Ascending aorta (tissue), 2 donors: ENCODE measurements at regions not wholly inside any gene's neighbourhood (a gene's known extent, or its start where the extent isn't known, plus 50 kb on each side); places are given as distances from the start of the nearest gene placed in this dataset.

Experiments used
- DNase-seq, 2 donors: peaks; one replicate each; pipeline ENCODE4 v3.0.0-alpha.2; 2019; ENCODE audit warnings: low spot score in 2 of 2
- H3K27ac ChIP-seq, 2 donors: fragments of 200-600 bp; sonication (generic); one replicate each; pipeline ENCODE4 v1.5.1; 2016 to 2017; ENCODE audit warnings: mild to moderate bottlenecking in 1 of 2
- H3K27me3 ChIP-seq: fragments of 200-600 bp; sonication (generic); one replicate; pipeline ENCODE4 v1.5.1; 2017
- H3K36me3 ChIP-seq, 2 donors: fragments of 200-600 bp; sonication (generic); one replicate each; pipeline ENCODE4 v1.5.1; 2016
- H3K4me1 ChIP-seq, 2 donors: fragments of 200-600 bp; sonication (generic); one replicate each; pipeline ENCODE4 v1.5.1; 2016 to 2017; ENCODE audit warnings: mild to moderate bottlenecking in 1 of 2
- H3K4me3 ChIP-seq, 2 donors: fragments of 200-600 bp; sonication (generic); one replicate each; pipeline ENCODE4 v1.5.1; 2016 to 2017; ENCODE audit warnings: mild to moderate bottlenecking in 1 of 2
- H3K9me3 ChIP-seq, 2 donors: fragments of 200-600 bp; sonication (generic); one replicate each; pipeline ENCODE4 v1.5.1; 2016
- CTCF ChIP-seq, 3 experiments: fragments of 200-600 bp in 2 of 3; fragments of 450-650 bp in 1 of 3; sonication (generic) in 2 of 3; IDR thresholded peaks; one replicate each; pipeline ENCODE4 v1.5.1; 2016 to 2019; ENCODE audit warnings: antibody characterized with exemption in 3 of 3, mild to moderate bottlenecking in 1 of 3, moderate library complexity in 1 of 3
- intact Hi-C: fragments of 100-400 bp; cut with DNase I; formaldehyde crosslinking; loops from one replicate; pipeline ENCODE4 v1.15.1; 2023

DNA sequence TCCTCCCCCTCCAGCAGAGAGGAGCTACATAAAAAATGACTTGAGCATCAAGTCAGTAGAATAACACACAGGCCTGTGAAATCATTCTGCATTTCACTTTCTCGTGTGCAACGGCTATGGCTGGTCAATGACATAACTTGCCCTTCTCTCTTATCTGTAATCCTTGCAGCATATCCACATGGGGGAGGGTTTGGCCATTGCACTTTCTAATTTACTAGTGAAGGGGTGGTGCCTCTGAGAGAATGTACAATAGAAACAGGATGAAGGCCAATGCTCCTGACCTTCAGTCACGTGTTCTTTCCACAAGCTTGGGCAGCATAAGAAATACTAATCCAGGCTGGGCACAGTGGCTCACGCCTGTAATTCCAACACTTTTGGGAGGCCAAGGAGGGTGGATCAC lies 641.0 kb upstream of the ARGLU1 start:
- H3K27ac ChIP-seq: no peak overlapping the region
- TF ChIP-seq CTCF (IDR thresholded peaks at IDR 0.05): no peak
- H3K36me3 ChIP-seq: no peaks in the 10 kb centered on the region
- no peak overlapping the region for H3K4me3 ChIP-seq
- H3K27me3 ChIP-seq: no peaks in the 10 kb centered on the region
- H3K4me1 ChIP-seq: peaks cover 0 to 7% of the 10 kb centered on the region in 2 donors
- no peak for DNase-seq
- H3K9me3 ChIP-seq: no peaks in the 10 kb centered on the region
- intact Hi-C loops: no loop called here

GRCh38 chr13:107205318-107206104 lies 637.6 kb upstream of the ARGLU1 start:
- H3K27me3 ChIP-seq: no peaks in the 10 kb centered on the region
- H3K36me3 ChIP-seq: no peaks in the 10 kb centered on the region
- peak in 1 of 2 donors; percentile 70 for DNase-seq
- peak; percentile 54 to 98 (median 95) for TF ChIP-seq CTCF (IDR thresholded peaks at IDR 0.05)
- H3K4me3 ChIP-seq: no peak overlapping the region
- peaks cover 0 to 5% of the 10 kb centered on the region in 2 donors for H3K4me1 ChIP-seq
- no peak overlapping the region for H3K27ac ChIP-seq
- intact Hi-C loops: no loop called here
- no peaks in the 10 kb centered on the region for H3K9me3 ChIP-seq

DNA sequence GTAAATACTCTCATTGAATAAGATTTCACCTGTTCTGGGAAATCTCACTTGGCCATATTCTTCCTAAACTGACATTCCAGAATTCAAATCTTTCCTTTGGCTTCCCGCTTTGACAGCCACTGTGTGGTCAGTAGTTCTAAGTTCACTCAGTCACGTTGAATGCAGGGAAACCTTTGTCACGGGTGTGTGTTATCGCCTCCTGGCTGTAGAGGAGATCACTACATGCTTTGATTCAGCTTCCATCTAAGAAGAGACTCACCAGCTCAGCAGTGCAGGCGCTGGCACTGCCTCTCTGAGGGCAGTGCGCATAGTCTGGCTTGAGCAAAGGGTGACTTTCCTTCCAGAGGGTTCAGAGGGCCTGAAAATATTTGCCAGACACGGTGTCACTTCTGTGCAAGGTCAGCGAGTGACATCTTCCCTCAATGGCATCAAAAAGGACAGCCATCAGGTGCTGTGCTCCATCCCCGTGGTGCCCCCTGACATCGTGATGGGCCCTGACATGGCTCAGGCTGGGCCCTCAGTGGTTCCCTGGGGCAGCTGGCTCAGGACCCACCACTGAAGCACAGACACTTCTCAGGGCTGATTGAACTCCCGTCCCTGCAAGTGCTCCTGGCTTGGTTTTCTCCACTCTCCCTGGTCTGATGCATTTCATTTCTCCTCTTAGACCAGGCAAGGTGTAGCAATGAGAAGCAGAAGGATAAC lies 635.4 kb upstream of the ARGLU1 start:
- DNase-seq: no peak
- Histone ChIP-seq H3K4me1 (no peaks in the 10 kb centered on the region), H3K4me3 (no peak overlapping the region), H3K36me3 (no peaks in the 10 kb centered on the region), H3K27me3 (no peaks in the 10 kb centered on the region), H3K27ac (no peak overlapping the region), H3K9me3 (no peaks in the 10 kb centered on the region)
- intact Hi-C loops: no loop called here
- TF ChIP-seq CTCF (IDR thresholded peaks at IDR 0.05): no peak

DNA sequence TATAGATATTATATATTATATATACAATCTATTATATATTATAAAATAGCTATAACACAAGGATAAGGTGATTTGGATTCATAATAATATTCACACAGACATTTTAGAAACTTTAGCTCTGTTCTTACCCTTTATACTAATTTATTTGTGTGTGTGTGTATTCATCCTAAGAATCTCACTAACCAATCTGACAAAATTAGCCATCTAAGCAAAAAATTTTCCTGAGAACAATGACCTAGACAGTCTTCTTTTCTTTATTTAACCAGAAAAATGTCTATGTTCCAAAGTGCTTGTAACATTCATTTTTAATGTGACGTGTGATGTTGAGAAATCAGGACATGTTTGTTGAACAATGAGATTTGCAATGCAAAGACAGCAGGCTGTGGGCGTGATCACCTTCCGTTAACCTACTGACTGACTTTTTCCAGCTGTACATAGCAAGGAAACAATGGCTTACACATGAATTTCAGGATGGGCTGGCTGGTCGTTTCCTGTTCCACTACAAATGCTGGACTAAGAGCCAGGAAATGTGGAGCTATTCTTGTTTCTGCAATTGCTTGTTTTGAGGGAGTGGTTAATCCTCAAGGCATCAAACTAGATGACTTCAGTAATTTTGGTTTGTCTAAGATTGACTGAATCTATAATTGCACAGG lies 634.6 kb upstream of the ARGLU1 start:
- no peak for DNase-seq
- Histone ChIP-seq H3K4me3 (no peak overlapping the region), H3K27me3 (no peaks in the 10 kb centered on the region), H3K27ac (no peak overlapping the region), H3K9me3 (no peaks in the 10 kb centered on the region), H3K4me1 (no peaks in the 10 kb centered on the region), H3K36me3 (no peaks in the 10 kb centered on the region)
- intact Hi-C loops: no loop called here
- no peak for TF ChIP-seq CTCF (IDR thresholded peaks at IDR 0.05)

DNA sequence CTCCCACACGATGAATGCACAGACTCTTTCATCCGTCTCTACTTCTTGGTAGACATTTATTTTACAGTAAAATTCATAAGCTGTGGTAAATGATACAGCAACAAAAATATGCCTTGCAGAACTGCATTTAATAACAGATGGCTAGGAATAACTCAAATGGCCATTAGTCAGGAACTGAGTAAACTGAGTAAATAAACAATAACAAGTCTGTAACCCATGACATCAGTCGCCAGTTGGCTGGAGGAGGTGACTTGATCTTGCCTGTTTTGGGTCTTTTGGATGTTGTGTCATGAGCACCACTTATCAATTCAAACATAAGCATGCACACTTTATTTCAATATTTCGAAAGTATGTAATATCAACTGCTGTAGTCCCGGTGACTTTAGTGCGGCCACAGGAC lies 632.6 kb upstream of the ARGLU1 start:
- no peaks in the 10 kb centered on the region for H3K9me3 ChIP-seq
- H3K36me3 ChIP-seq: no peaks in the 10 kb centered on the region
- H3K4me1 ChIP-seq: no peaks in the 10 kb centered on the region
- no peak overlapping the region for H3K4me3 ChIP-seq
- H3K27me3 ChIP-seq: no peaks in the 10 kb centered on the region
- no peak overlapping the region for H3K27ac ChIP-seq
- intact Hi-C loops: no loop called here
- DNase-seq: no peak
- no peak for TF ChIP-seq CTCF (IDR thresholded peaks at IDR 0.05)
